ACC112 (cell line): ENCODE measurements at regions not wholly inside any gene's neighbourhood (a gene's known extent, or its start where the extent isn't known, plus 50 kb on each side); places are given as distances from the start of the nearest gene placed in this dataset.
A peak's percentile ranks its signal among the peaks of the same experiment; 100 is the strongest.

ENCODE experiments used
- H2AFZ ChIP-seq: fragments of 200-600 bp; sonication (generic); one replicate; pipeline ENCODE4 v1.6.0; 2017; ENCODE audit warnings: antibody characterized with exemption, low read length; ENCODE audit not compliant: unreplicated experiment
- H3K27ac ChIP-seq: fragments of 200-600 bp; sonication (generic); 2 replicates; pipeline ENCODE4 v1.5.1; 2014; ENCODE audit warnings: low read depth, mild to moderate bottlenecking, antibody characterized with exemption, low read length, moderate library complexity
- H3K27me3 ChIP-seq: fragments of 200-600 bp; sonication (generic); 2 replicates; pipeline ENCODE4 v1.6.1; 2014; ENCODE audit warnings: mild to moderate bottlenecking, antibody characterized with exemption, low read length, moderate library complexity, mixed read lengths; ENCODE audit not compliant: insufficient read depth
- H3K36me3 ChIP-seq: fragments of 200-600 bp; sonication (generic); 2 replicates; pipeline ENCODE4 v1.6.1; 2016; ENCODE audit warnings: mild to moderate bottlenecking, antibody characterized with exemption, low read length, moderate library complexity, mixed read lengths; ENCODE audit not compliant: insufficient read depth
- H3K4me1 ChIP-seq: fragments of 200-600 bp; sonication (generic); one replicate; pipeline ENCODE4 v1.6.1; 2016; ENCODE audit warnings: low read length, mixed read lengths; ENCODE audit not compliant: insufficient read depth, unreplicated experiment, control insufficient read depth
- H3K4me3 ChIP-seq: fragments of 200-600 bp; sonication (generic); 2 replicates; pipeline ENCODE4 v1.5.1; 2014; ENCODE audit warnings: mild to moderate bottlenecking, low read depth, low read length
- H3K79me2 ChIP-seq: fragments of 200-600 bp; sonication (generic); one replicate; pipeline ENCODE4 v1.6.0; 2016; ENCODE audit warnings: low read length; ENCODE audit not compliant: control insufficient read depth, unreplicated experiment, insufficient read depth

GRCh38 chr5:166979307-166979895 lies 1312.0 kb upstream of the WWC1 start:
- Histone ChIP-seq H3K27me3 (peaks cover 33% of the 10 kb centered on the region), H3K4me3 (peak overlapping the region; percentile 16), H2AFZ (peak overlapping the region; percentile 6), H3K36me3 (no peaks in the 10 kb centered on the region), H3K4me1 (no peaks in the 10 kb centered on the region), H3K27ac (no peak overlapping the region), H3K79me2 (no peaks in the 10 kb centered on the region)

- H3K4me1 ChIP-seq, result no peaks in the 10 kb centered on the region
- H2AFZ ChIP-seq, result no peak overlapping the region
- no peak overlapping the region for H3K27ac ChIP-seq
- H3K27me3 ChIP-seq, result peaks cover 33% of the 10 kb centered on the region
- H3K4me3 ChIP-seq, result no peak overlapping the region
- no peaks in the 10 kb centered on the region for H3K36me3 ChIP-seq
- no peaks in the 10 kb centered on the region for H3K79me2 ChIP-seq
Observed at GRCh38 chr5:166980666-166981065, 1310.8 kb upstream of the WWC1 start.

- Histone ChIP-seq H3K27ac (no peak overlapping the region), H2AFZ (no peak overlapping the region), H3K27me3 (peaks cover 33% of the 10 kb centered on the region), H3K79me2 (no peaks in the 10 kb centered on the region), H3K4me1 (no peaks in the 10 kb centered on the region), H3K36me3 (no peaks in the 10 kb centered on the region), H3K4me3 (no peak overlapping the region)
Observed at GRCh38 chr5:166982226-166982625, 1309.2 kb upstream of the WWC1 start.

DNA sequence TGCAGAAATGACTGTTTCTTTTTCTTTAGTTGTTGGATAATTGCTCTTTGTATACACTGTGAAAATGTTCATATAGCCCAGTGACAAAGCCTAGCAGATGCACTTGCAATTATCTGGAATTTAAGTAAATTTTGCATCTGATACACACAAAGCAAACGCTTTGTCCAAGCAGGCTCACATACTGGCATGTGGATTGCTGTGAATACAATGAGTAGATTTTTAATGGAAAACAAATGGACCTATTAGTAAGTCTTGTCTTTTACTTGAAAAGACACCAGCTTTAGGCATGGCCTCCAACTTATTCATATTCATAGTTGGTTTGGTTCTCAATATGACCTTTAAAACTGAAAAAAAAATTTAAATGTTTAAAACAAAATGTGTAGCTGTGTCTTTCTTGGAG lies 1299.8 kb upstream of the WWC1 start:
- H3K4me3 ChIP-seq, result no peak overlapping the region
- H3K4me1 ChIP-seq, result no peaks in the 10 kb centered on the region
- no peaks in the 10 kb centered on the region for H3K27me3 ChIP-seq
- no peaks in the 10 kb centered on the region for H3K36me3 ChIP-seq
- no peak overlapping the region for H3K27ac ChIP-seq
- no peaks in the 10 kb centered on the region for H3K79me2 ChIP-seq
- H2AFZ ChIP-seq, result no peak overlapping the region

- Histone ChIP-seq H3K27ac (no peak overlapping the region), H3K4me3 (no peak overlapping the region), H3K4me1 (no peaks in the 10 kb centered on the region), H3K36me3 (no peaks in the 10 kb centered on the region), H2AFZ (no peak overlapping the region), H3K79me2 (no peaks in the 10 kb centered on the region), H3K27me3 (no peaks in the 10 kb centered on the region)
Observed at GRCh38 chr5:166992108-166992507, 1299.3 kb upstream of the WWC1 start.

DNA sequence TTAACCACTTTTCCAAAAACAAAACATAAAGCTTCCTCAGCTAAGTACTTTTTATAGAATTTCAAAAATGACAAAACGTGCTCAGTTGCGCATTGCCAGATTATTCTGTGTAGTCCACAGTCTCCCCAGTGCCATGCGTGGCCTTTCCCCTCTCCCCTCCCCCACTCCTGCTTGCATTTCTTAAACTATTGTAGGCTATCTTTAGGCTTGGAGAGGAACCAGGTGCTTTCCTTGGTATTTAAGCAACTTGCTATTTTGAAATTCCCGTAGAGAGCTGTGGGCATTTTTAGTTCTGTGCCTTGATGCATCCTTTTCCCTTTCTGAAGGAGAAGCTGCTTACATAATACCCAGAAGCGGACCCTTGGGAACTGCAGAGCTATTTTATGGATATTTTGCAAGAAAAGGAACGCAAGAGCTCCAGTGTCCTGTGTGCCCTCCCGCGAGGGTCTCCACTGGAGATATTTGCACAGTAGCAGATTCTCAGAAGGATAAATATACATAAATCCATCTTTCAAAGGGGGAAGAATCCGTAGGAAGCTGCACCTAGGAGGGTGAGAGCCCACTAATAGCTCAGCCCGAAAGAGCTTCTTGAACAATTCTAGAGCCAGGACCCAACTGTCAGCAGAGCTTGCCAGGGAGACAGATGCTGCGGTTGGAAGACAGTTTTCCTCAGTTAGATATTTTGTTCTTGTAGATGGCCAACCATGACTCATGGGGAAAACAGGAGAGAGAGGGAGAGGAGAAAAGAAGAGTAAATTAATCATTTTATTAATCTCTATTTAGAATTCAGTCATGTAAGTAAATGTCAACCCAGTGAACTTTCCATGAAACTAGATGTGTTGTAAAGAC lies 1298.3 kb upstream of the WWC1 start:
- Histone ChIP-seq H3K27ac (no peak overlapping the region), H2AFZ (no peak overlapping the region), H3K4me3 (no peak overlapping the region), H3K27me3 (no peaks in the 10 kb centered on the region), H3K4me1 (no peaks in the 10 kb centered on the region), H3K79me2 (no peaks in the 10 kb centered on the region), H3K36me3 (no peaks in the 10 kb centered on the region)

GRCh38 chr5:166994226-166994625 lies 1297.2 kb upstream of the WWC1 start:
- Histone ChIP-seq H3K27me3 (no peaks in the 10 kb centered on the region), H2AFZ (no peak overlapping the region), H3K27ac (no peak overlapping the region), H3K79me2 (no peaks in the 10 kb centered on the region), H3K36me3 (no peaks in the 10 kb centered on the region), H3K4me3 (no peak overlapping the region), H3K4me1 (no peaks in the 10 kb centered on the region)

DNA sequence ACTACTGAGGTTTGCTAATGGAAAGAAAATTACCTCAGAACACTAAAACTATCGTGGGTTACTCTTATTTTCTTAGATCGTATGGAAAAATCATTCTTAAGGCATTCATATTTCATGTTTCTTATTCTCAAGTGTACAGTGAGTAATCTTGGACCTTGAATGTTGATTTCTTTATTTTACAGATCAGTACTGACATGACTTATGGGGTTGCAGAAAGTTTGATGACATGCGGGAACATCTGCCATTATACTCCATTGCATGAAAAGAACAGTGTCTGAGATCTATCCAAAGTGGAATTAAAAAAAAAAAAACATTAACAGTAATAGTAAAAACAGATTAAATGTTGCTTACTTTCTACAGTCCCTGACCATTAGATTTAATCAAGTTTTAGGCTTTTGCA lies 1290.2 kb upstream of the WWC1 start:
- no peaks in the 10 kb centered on the region for H3K27me3 ChIP-seq
- H3K4me1 ChIP-seq, result no peaks in the 10 kb centered on the region
- no peak overlapping the region for H2AFZ ChIP-seq
- H3K4me3 ChIP-seq, result no peak overlapping the region
- H3K27ac ChIP-seq, result no peak overlapping the region
- H3K36me3 ChIP-seq, result no peaks in the 10 kb centered on the region
- H3K79me2 ChIP-seq, result no peaks in the 10 kb centered on the region

GRCh38 chr5:167008705-167009104 lies 1282.7 kb upstream of the WWC1 start:
- Histone ChIP-seq H3K36me3 (no peaks in the 10 kb centered on the region), H3K4me1 (no peaks in the 10 kb centered on the region), H3K27ac (no peak overlapping the region), H3K27me3 (no peaks in the 10 kb centered on the region), H3K4me3 (no peak overlapping the region), H3K79me2 (no peaks in the 10 kb centered on the region), H2AFZ (no peak overlapping the region)

DNA sequence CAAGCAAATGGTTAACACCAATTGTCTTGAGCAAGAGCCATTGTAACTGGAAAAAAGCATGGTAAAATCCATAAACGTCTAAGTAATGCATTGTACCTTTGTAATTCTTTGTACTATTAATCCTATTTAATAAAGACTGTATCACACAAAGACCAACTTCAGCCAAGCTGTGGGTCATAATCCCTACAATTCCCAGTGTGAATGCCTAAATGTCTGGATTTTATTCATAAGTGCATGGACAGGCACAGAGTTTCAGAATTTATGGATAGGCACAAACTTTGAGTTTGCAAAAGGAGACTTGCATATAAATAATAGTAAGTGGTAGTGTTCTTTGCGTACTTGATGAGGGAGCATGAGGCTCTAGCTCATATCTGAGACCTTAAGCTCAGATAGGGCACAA lies 1280.2 kb upstream of the WWC1 start:
- Histone ChIP-seq H2AFZ (no peak overlapping the region), H3K79me2 (no peaks in the 10 kb centered on the region), H3K4me3 (no peak overlapping the region), H3K4me1 (no peaks in the 10 kb centered on the region), H3K27me3 (no peaks in the 10 kb centered on the region), H3K36me3 (no peaks in the 10 kb centered on the region), H3K27ac (no peak overlapping the region)
